ENCODE measurements at regions not wholly inside any gene's neighbourhood (a gene's known extent, or its start where the extent isn't known, plus 50 kb on each side); places are given as distances from the start of the nearest gene placed in this dataset.

DNA sequence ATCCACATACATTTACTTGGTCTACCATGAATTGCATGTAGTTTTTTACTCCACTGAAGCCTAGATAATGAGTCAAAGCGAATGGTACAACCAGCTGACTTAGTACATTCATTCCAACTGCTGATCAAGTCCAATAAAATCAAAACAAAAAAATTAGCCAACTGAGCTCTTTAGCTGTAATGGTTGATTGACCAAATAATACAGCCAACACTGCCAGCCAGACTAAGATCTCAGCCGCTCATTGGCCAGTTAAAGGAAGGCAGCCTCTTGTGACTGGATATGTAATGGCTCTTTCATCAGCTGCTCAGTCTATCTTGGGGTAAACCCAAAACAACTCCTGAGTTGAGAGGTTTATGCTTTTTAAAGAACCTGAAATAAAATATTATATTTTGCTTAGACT, 204.3 kb upstream of the RSPO3 start:
- TF ChIP-seq POLR2A (IDR thresholded peaks at IDR 0.05), result no peak
- TF ChIP-seq, protein P1, sequence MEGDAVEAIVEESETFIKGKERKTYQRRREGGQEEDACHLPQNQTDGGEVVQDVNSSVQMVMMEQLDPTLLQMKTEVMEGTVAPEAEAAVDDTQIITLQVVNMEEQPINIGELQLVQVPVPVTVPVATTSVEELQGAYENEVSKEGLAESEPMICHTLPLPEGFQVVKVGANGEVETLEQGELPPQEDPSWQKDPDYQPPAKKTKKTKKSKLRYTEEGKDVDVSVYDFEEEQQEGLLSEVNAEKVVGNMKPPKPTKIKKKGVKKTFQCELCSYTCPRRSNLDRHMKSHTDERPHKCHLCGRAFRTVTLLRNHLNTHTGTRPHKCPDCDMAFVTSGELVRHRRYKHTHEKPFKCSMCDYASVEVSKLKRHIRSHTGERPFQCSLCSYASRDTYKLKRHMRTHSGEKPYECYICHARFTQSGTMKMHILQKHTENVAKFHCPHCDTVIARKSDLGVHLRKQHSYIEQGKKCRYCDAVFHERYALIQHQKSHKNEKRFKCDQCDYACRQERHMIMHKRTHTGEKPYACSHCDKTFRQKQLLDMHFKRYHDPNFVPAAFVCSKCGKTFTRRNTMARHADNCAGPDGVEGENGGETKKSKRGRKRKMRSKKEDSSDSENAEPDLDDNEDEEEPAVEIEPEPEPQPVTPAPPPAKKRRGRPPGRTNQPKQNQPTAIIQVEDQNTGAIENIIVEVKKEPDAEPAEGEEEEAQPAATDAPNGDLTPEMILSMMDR (IDR thresholded peaks at IDR 0.05), result no peak
